SJSA1 (cell line): ENCODE measurements at regions not wholly inside any gene's neighbourhood (a gene's known extent, or its start where the extent isn't known, plus 50 kb on each side); places are given as distances from the start of the nearest gene placed in this dataset.
"Not testable (repeated sequence)": the region's sequence is repeated elsewhere in the genome, so short reads cannot be mapped to it uniquely, and the experiment has no call there.

Source experiments
- DNase-seq, 2 experiments: peaks; one replicate each; pipeline ENCODE4 v3.0.0-alpha.2; 2015 to 2020; ENCODE audit warnings: low spot score in 2 of 2, low read depth in 1 of 2
- H3K27ac ChIP-seq: fragments of 250-450 bp; sonication (Bioruptor Pico); 2 replicates; pipeline ENCODE4 v1.5.1; 2020; ENCODE audit warnings: mild to moderate bottlenecking, moderate library complexity
- H3K27me3 ChIP-seq: fragments of 250-450 bp; sonication (Bioruptor Pico); replicated peaks from 2 replicates; pipeline ENCODE4 v1.5.1; 2020; ENCODE audit warnings: mild to moderate bottlenecking, moderate library complexity
- H3K36me3 ChIP-seq: fragments of 250-450 bp; sonication (Bioruptor Pico); 2 replicates; pipeline ENCODE4 v1.5.1; 2020; ENCODE audit warnings: mild to moderate bottlenecking
- H3K4me1 ChIP-seq: fragments of 250-450 bp; sonication (Bioruptor Pico); replicated peaks from 2 replicates; pipeline ENCODE4 v1.6.1; 2021; ENCODE audit warnings: mild to moderate bottlenecking
- H3K4me3 ChIP-seq: fragments of 250-450 bp; sonication (Bioruptor Pico); 2 replicates; pipeline ENCODE4 v1.5.1; 2020; ENCODE audit warnings: mild to moderate bottlenecking
- H3K9me3 ChIP-seq: fragments of 250-450 bp; sonication (Bioruptor Pico); replicated peaks from 2 replicates; pipeline ENCODE4 v1.5.1; 2020; ENCODE audit warnings: mild to moderate bottlenecking

DNA sequence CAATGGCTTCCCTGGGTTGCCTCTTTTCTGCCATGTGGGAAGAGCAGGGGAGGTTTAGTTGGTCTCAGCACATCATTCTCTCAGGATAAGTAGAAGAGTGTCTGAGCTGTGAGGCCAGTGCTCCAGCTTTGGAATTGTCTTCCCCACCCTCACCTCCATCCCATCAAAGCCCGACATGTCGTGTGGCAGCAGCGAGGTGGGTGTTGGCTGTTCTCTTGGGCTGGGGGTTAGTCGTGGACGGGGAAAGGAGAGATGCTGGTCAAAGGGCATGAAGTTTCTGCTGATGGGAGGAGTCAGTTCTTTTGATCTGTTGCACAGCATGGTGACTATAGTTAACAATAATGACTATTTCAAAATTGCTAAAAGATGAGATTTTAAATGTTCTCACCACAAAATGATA is 404.2 kb downstream of the TMEM121 start:
- DNase-seq: peak in 1 of 2 experiments; percentile 24
- no peak overlapping the region for H3K4me3 ChIP-seq
- H3K9me3 ChIP-seq: no peaks in the 10 kb centered on the region; the same call in 1 of the 2 replicates
- no peak overlapping the region for H3K27ac ChIP-seq
- no peaks in the 10 kb centered on the region for H3K4me1 ChIP-seq
- H3K36me3 ChIP-seq: no peaks in the 10 kb centered on the region
- no peaks in the 10 kb centered on the region for H3K27me3 ChIP-seq

DNA sequence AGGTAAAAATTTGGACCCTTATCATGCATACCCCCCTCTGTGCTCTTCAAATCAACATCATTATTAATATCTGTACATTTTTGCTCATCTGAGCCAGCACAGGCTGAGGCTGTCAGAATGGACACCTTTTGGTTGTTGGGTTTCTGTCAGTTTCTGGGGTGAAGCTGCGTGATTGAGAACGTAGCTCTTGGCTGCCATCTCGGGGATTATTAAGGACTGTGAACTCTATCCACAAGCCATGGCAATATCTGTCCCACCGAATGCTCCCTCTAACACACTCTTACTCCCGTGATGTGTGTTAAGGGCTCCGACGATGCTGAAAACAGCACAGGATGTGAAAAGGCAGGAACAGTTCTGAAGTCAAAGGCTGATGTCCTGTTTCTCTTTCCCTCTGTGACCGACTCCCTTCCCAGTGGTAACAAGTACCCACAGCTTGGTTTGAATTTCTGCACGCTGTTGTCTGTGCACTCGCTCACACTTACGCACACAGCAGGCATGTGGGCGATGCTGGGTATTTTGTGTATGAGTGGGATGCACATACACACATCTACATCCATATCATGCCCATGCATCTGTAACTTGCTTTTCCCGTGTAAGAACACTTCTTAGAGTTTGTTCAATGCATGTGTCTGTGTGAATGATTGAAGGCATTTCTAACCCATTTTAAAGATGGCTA is 405.6 kb downstream of the TMEM121 start:
- no peaks in the 10 kb centered on the region for H3K27me3 ChIP-seq
- DNase-seq: peak in 1 of 2 experiments; percentile 8
- no peak overlapping the region for H3K27ac ChIP-seq
- no peaks in the 10 kb centered on the region; the same call in 1 of the 2 replicates for H3K9me3 ChIP-seq
- no peak overlapping the region for H3K4me3 ChIP-seq
- no peaks in the 10 kb centered on the region for H3K4me1 ChIP-seq
- H3K36me3 ChIP-seq: no peaks in the 10 kb centered on the region

DNA sequence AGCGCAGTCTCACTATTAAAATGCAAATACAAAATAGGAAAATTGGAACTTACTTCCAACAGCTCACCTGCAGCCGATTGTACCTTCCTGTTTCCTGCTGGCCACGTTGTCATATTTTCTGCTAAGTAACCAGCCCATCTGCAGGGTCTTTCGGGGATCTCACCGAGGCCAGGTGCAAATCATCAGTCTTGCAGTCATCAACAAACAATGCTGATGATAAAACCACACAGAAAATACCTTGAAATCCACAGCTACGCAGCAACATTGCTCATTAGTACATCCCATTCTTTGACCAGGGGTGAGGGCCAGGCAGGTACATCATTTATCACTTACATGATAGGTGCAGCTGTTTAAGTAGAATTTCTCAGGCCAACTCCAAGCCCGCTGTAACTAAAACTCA is 406.9 kb downstream of the TMEM121 start:
- Histone ChIP-seq H3K27me3 (no peaks in the 10 kb centered on the region), H3K4me3 (no peak overlapping the region), H3K4me1 (no peaks in the 10 kb centered on the region), H3K27ac (no peak overlapping the region), H3K9me3 (no peaks in the 10 kb centered on the region; the same call in 1 of the 2 replicates), H3K36me3 (no peaks in the 10 kb centered on the region)
- peak in 1 of 2 experiments; percentile 16 for DNase-seq

- Histone ChIP-seq H3K36me3 (no peaks in the 10 kb centered on the region), H3K4me3 (no peak overlapping the region), H3K27ac (no peak overlapping the region), H3K9me3 (no peaks in the 10 kb centered on the region; the same call in 1 of the 2 replicates), H3K4me1 (no peaks in the 10 kb centered on the region), H3K27me3 (no peaks in the 10 kb centered on the region)
- peak in 1 of 2 experiments; percentile 23 for DNase-seq
These were observed 409.0 kb downstream of the TMEM121 start for GRCh38 chr14:105935384-105935783.

DNA sequence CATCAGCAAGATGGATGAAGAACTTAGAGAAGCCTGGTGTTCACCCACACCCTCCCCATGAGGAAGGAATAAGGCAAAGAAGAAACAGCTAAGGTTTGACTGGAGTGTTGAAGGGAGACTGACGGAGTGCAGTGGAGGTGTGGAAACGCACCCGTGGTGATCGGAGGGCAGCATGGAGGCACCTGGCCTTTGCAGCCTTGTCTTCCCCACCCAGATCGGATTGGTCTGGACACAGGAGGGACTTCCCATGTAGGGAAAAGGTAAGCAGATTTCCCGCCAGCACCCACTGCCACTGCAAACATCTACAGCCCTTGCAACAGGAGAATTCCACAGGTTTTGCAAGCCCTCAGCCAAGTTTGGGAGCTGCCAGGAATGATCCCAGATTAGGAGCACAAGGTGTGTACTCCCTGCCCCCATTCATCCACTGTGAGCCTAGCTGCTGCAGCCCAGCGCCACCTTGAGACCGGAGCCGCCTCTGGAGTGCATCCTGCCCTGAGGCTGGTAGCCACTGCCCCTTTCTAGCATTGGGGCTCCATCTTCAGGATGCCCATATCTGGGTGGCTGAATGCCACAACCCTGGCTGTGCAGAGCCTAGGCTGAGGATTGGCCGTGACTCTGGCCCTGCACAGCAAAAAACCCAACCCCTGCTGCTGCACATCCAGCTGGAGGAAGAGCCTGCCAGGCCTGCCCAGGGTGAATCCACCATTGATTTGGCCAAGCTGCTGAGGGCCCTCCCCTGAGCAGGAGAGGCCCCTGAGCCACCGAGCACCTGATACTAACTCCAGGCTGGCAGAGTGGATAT is 411.1 kb downstream of the TMEM121 start:
- Histone ChIP-seq H3K27me3 (no peaks in the 10 kb centered on the region), H3K4me3 (no peak overlapping the region), H3K36me3 (no peaks in the 10 kb centered on the region), H3K9me3 (no peaks in the 10 kb centered on the region; the same call in 1 of the 2 replicates), H3K27ac (no peak overlapping the region), H3K4me1 (no peaks in the 10 kb centered on the region)
- peak in 1 of 2 experiments; percentile 24 for DNase-seq

- Histone ChIP-seq H3K4me1 (no peaks in the 10 kb centered on the region), H3K36me3 (no peaks in the 10 kb centered on the region), H3K27ac (no peak overlapping the region), H3K9me3 (no peaks in the 10 kb centered on the region; the same call in 1 of the 2 replicates), H3K27me3 (no peaks in the 10 kb centered on the region), H3K4me3 (no peak overlapping the region)
- peak in 1 of 2 experiments; percentile 34 for DNase-seq
These were observed 411.9 kb downstream of the TMEM121 start for GRCh38 chr14:105938055-105938863.

DNA sequence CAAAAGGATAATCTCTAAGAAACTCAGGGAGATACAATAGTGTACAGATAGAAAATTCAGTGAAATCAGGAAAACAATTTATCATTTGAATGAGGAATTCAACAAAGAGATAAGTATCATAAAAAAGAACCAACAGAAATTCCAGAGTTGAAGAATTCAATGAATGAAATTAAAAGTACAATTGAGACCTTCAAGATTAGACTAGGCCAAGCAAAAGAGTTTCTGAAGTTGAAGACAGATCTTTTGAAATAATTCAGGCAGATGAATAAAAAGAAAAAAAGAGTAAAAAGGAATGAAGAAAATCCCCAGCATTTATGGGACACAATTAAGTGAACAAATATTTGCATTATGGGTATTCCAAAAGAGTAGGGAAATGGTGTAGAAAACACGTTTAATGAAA is 412.6 kb downstream of the TMEM121 start:
- no peaks in the 10 kb centered on the region; the same call in 1 of the 2 replicates for H3K9me3 ChIP-seq
- no peak overlapping the region for H3K4me3 ChIP-seq
- H3K36me3 ChIP-seq: no peaks in the 10 kb centered on the region
- no peaks in the 10 kb centered on the region for H3K27me3 ChIP-seq
- no peak overlapping the region for H3K27ac ChIP-seq
- H3K4me1 ChIP-seq: no peaks in the 10 kb centered on the region
- no peak for DNase-seq

- Histone ChIP-seq H3K4me1 (no peaks in the 10 kb centered on the region), H3K4me3 (no peak overlapping the region), H3K27ac (no peak overlapping the region), H3K27me3 (no peaks in the 10 kb centered on the region), H3K36me3 (no peaks in the 10 kb centered on the region), H3K9me3 (no peaks in the 10 kb centered on the region; the same call in 1 of the 2 replicates)
- peak in 1 of 2 experiments; percentile 23 for DNase-seq
These were observed 413.6 kb downstream of the TMEM121 start for GRCh38 chr14:105939810-105940508.

- no peak overlapping the region for H3K4me3 ChIP-seq
- DNase-seq: peak in 1 of 2 experiments; percentile 10
- no peaks in the 10 kb centered on the region for H3K27me3 ChIP-seq
- no peak overlapping the region for H3K27ac ChIP-seq
- H3K9me3 ChIP-seq: no peaks in the 10 kb centered on the region; the same call in 1 of the 2 replicates
- H3K36me3 ChIP-seq: no peaks in the 10 kb centered on the region
- H3K4me1 ChIP-seq: no peaks in the 10 kb centered on the region
These were observed 414.3 kb downstream of the TMEM121 start for GRCh38 chr14:105940534-105941225.

GRCh38 chr14:105941226-105942166 is 415.1 kb downstream of the TMEM121 start:
- H3K27me3 ChIP-seq: no peaks in the 10 kb centered on the region
- H3K4me3 ChIP-seq: no peak overlapping the region
- DNase-seq: peak in 1 of 2 experiments; percentile 30
- H3K9me3 ChIP-seq: no peaks in the 10 kb centered on the region; the same call in 1 of the 2 replicates
- no peaks in the 10 kb centered on the region for H3K4me1 ChIP-seq
- no peak overlapping the region for H3K27ac ChIP-seq
- H3K36me3 ChIP-seq: no peaks in the 10 kb centered on the region

- H3K27me3 ChIP-seq, DNase-seq, H3K4me1 ChIP-seq, H3K36me3 ChIP-seq, H3K27ac ChIP-seq, H3K9me3 ChIP-seq, H3K4me3 ChIP-seq: not testable (repeated sequence)
These were observed 416.3 kb downstream of the TMEM121 start for GRCh38 chr14:105942725-105943124.
